RWPE1 (cell line): ENCODE measurements at regions not wholly inside any gene's neighbourhood (a gene's known extent, or its start where the extent isn't known, plus 50 kb on each side); places are given as distances from the start of the nearest gene placed in this dataset.

Experiments
- CTCF ChIA-PET: fragments of 350-600 bp; sonication (Branson Sonifier 250); formaldehyde crosslinking; extraction: SDS; loops from one replicate; lab custom pipeline; 2021; lab: Yijun Ruan, JAX
- POLR2A ChIA-PET: fragments of 400-600 bp; formaldehyde crosslinking; extraction: SDS; loops from one replicate; lab custom pipeline; 2020; ENCODE audit warnings: antibody characterized with exemption; ENCODE audit not compliant: low non-redundant PET; lab: Yijun Ruan, JAX
- DNase-seq: peaks from one replicate; pipeline ENCODE4 v3.0.0; 2012; ENCODE audit warnings: low spot score
- H3K27ac ChIP-seq: fragments of 450-650 bp; 2 replicates; pipeline ENCODE4 v1.5.1; 2017
- TF ChIP-seq, protein P1 (sequence below): fragments of 450-650 bp; conservative IDR thresholded peaks from 2 replicates; pipeline ENCODE4 v1.5.1; 2017; ENCODE audit warnings: low read depth, mild to moderate bottlenecking

DNA sequence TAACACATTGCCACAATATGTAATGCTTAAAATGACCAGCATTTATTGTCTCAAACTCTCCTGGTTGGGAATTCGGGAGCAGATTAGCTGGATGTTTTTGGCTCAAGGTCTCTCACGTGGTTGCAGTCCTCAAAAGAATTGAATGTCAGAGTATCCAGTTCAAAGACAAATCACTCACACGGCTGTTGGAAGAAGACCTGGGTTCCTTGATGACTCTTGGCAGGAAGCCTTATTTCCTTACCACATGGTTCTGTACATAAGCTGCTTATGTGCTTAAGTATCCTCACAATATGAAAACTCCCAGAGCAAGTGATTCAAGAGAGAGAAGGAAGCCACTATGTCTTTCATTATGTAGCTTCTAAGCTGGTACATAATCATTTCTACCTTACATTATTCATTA is 230.3 kb upstream of the PTPRD start:
- TF ChIP-seq, protein P1, sequence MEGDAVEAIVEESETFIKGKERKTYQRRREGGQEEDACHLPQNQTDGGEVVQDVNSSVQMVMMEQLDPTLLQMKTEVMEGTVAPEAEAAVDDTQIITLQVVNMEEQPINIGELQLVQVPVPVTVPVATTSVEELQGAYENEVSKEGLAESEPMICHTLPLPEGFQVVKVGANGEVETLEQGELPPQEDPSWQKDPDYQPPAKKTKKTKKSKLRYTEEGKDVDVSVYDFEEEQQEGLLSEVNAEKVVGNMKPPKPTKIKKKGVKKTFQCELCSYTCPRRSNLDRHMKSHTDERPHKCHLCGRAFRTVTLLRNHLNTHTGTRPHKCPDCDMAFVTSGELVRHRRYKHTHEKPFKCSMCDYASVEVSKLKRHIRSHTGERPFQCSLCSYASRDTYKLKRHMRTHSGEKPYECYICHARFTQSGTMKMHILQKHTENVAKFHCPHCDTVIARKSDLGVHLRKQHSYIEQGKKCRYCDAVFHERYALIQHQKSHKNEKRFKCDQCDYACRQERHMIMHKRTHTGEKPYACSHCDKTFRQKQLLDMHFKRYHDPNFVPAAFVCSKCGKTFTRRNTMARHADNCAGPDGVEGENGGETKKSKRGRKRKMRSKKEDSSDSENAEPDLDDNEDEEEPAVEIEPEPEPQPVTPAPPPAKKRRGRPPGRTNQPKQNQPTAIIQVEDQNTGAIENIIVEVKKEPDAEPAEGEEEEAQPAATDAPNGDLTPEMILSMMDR: no peak
- H3K27ac ChIP-seq: no peak overlapping the region
- CTCF ChIA-PET: no interaction called here
- no peak for DNase-seq
- POLR2A ChIA-PET: no interaction called here

DNA sequence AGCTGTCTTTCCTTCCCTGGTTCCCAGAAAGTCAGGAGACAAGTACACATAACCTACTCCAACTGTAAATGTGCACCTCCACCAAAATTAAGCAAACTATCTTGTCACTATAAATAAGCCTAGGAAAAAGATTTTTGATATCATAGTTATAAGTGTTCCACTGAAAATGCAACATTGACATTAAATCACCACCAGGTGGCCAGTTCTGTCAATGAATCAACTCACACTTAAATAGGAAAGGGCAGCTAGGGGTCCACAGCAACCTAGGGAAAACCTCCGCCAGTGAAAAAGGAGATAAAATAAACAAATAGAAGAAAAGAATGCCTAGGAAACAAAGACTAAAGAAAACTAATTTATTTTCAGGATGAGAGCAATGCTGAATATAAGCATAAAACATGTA is 243.0 kb upstream of the PTPRD start:
- TF ChIP-seq, protein P1: peak; percentile 17; the same call in 1 of the 2 replicates
- ChIA-PET POLR2A (no interaction called here), CTCF (interaction anchor here (0.6 to 1.0 kb wide), 7 partner anchors 9 to 460 kb away, joined by 3 to 7 read pairs (median 4); no protein-coding TSS in a partner anchor)
- H3K27ac ChIP-seq: no peak overlapping the region
- DNase-seq: peak; percentile 9

DNA sequence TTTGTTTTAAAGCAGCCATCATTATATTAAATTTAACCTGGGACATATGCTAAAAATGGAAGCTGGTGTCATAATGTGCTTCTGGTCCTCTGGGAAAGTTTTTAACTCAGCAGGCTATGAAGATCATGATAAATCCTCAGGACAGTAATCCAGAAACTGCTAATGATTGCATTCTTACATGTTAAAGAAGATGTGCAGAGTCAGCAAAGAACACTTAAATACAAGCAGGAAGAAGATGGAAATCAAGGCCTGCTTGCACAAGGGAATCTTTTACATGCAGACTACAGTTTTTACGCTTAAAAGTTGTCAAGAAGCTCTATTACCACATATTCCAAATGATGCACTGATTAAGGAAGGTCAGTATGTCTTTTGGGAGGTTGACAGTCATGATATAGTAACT is 246.0 kb upstream of the PTPRD start:
- ChIA-PET CTCF (no interaction called here), POLR2A (no interaction called here)
- no peak overlapping the region for H3K27ac ChIP-seq
- DNase-seq: no peak
- TF ChIP-seq, protein P1: no peak

DNA sequence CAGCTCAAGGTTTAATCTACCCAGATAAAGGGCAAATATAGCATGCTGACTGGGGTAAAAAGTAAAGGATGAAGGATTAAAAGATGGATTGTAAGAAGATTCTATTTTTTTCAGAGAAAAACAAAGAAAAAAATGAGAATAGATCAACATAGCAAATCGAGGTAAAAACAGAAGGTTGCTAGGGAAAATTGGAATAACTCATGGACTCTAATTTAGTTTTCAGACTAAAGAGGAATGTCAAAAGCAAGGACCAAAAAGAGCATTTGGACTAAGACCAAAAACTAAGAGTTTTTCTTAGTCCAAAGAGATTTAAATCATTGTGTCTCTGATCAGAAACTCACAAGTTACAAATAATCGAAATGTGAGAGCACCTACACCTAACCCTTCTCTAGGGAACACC is 250.7 kb upstream of the PTPRD start:
- POLR2A ChIA-PET: no interaction called here
- no peak overlapping the region for H3K27ac ChIP-seq
- CTCF ChIA-PET: no interaction called here
- no peak for DNase-seq
- TF ChIP-seq, protein P1: no peak

DNA sequence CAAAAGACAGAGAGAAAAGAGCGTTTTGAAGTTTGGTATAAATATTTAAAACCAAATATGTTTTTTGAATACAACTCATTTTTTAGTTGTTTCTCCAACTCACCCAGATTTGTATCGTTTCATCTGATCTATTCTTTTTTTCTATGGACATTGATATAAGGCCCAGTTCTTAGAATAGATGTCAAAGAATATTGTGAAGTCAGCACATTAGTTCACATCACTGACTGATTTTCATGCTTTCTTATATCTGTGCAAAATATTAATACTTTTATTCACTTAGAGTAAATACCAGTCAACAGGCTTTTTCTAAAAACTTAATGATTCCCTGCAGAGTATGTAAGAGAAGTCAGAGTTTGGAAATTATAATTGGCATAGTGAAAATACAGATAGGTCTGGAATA is 254.4 kb upstream of the PTPRD start:
- DNase-seq: no peak
- CTCF ChIA-PET: no interaction called here
- TF ChIP-seq, protein P1: no peak
- POLR2A ChIA-PET: no interaction called here
- no peak overlapping the region for H3K27ac ChIP-seq

DNA sequence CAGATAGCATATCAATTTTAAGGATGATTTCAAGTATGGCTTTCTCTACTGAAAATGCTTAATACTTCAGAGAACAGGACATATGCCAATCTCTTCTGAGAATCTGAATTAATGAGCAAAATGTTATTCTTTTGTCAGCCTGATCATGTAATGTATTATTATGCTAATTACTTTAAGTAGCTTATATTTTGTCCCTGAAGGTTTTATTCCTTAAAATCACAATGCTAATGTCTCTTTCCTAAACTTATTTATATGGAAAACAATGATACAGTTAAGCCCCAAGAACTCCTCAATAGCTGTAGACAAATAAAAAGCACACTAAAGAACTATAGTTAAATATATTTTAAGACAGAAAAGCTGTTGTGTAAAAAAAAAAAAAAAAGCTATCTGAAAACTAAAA is 256.9 kb upstream of the PTPRD start:
- TF ChIP-seq, protein P1: no peak
- no peak overlapping the region for H3K27ac ChIP-seq
- ChIA-PET POLR2A (no interaction called here), CTCF (no interaction called here)
- no peak for DNase-seq

DNA sequence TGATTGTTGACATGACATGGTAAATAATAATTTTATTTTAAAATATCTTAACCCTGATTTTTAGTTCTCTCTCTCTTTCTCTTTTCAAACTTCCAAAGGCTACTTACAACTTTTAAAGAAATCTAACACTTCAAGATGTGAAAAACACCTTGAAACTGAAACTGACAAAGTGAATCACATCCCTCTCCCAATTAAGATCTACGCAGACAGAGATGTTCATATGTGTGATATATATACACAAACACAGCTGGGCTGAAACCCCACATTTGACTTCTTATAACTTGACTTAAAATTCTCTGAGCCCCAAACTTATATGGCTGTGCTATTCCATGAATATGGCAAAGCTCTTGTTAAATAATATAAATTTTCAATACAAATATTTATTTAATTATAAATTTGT is 261.2 kb upstream of the PTPRD start:
- TF ChIP-seq, protein P1: no peak
- H3K27ac ChIP-seq: no peak overlapping the region
- DNase-seq: no peak
- CTCF ChIA-PET: no interaction called here
- POLR2A ChIA-PET: no interaction called here
